Activated naive CD4-positive, alpha-beta T cell treated with anti-CD3 and anti-CD28 coated beads, Interleukin-2, amount 50 U/mL, for 72 hours (primary cell): ENCODE measurements at regions not wholly inside any gene's neighbourhood (a gene's known extent, or its start where the extent isn't known, plus 50 kb on each side); places are given as distances from the start of the nearest gene placed in this dataset.
"Not testable (repeated sequence)": the region's sequence is repeated elsewhere in the genome, so short reads cannot be mapped to it uniquely, and the experiment has no call there.

Experiments used
- ATAC-seq, 2 donors: fragments of 150-1000 bp; cut with Tn5 transposase; 2 replicates each; pipeline ENCODE4 v1.10.0; 2021; ENCODE audit warnings: mild to moderate bottlenecking in 2 of 2, moderate library complexity in 2 of 2
- DNase-seq, 2 donors: peaks; one replicate each; pipeline ENCODE4 v3.0.0; 2021 to 2022; ENCODE audit warnings: low spot score in 2 of 2
- H3K27ac Mint-ChIP-seq, 2 donors: one replicate each; pipeline ENCODE4 v1.8.0; 2022; ENCODE audit warnings: mild to moderate bottlenecking in 2 of 2, mixed read lengths in 2 of 2
- H3K36me3 Mint-ChIP-seq, 2 donors: one replicate each; pipeline ENCODE4 v1.8.0; 2022; ENCODE audit warnings: mixed read lengths in 2 of 2
- H3K9me3 Mint-ChIP-seq, 2 donors: one replicate each; pipeline ENCODE4 v1.8.0; 2022; ENCODE audit warnings: mixed read lengths in 2 of 2

DNA sequence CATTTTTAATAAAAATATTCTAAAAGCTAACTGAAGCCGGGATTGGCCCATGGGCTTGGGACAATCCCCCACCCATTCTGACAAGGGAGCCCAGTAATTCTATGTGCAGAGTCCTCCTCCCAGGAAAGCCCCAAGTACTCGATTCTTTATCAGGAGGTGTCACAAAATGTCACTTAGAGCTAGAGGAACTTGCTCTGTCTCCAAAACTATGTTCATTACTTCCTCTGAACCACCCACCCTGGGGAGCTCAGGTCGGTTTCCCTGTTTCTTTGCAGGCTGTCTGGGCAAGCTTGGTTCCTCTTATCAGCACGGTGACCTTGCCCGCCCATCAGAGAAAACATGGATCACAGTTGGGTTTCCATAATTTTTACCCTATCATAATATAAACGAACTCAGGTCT lies 430.6 kb upstream of the ID2 start:
- H3K27ac Mint-ChIP-seq: no peak overlapping the region
- H3K9me3 Mint-ChIP-seq: peaks cover 8 to 10% of the 10 kb centered on the region in 2 donors
- peaks cover 11 to 22% of the 10 kb centered on the region in 2 donors for H3K36me3 Mint-ChIP-seq
- no peak for ATAC-seq
- no peak for DNase-seq

DNA sequence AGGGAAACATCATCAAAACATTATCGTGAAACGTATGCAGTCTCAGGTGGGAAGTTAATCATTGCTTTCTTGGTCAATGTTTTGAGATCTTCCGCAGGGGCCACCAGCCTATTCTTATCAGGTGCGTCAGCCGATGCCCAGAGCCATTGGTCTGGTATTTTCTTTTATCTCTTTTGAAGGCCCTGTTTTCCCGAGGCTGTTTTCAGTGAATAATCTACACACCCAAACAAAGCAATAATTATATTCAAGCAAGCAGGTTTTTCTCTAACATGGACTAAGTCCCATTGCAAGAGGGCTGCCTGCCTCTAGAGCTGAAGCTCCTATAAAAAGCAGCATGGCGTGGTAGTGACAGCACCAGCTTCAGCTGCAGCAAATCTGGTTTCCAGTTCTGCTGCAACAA lies 430.0 kb upstream of the ID2 start:
- no peak for DNase-seq
- H3K9me3 Mint-ChIP-seq: peaks cover 4 to 8% of the 10 kb centered on the region in 2 donors
- peaks cover 7 to 16% of the 10 kb centered on the region in 2 donors for H3K36me3 Mint-ChIP-seq
- no peak for ATAC-seq
- no peak overlapping the region for H3K27ac Mint-ChIP-seq

DNA sequence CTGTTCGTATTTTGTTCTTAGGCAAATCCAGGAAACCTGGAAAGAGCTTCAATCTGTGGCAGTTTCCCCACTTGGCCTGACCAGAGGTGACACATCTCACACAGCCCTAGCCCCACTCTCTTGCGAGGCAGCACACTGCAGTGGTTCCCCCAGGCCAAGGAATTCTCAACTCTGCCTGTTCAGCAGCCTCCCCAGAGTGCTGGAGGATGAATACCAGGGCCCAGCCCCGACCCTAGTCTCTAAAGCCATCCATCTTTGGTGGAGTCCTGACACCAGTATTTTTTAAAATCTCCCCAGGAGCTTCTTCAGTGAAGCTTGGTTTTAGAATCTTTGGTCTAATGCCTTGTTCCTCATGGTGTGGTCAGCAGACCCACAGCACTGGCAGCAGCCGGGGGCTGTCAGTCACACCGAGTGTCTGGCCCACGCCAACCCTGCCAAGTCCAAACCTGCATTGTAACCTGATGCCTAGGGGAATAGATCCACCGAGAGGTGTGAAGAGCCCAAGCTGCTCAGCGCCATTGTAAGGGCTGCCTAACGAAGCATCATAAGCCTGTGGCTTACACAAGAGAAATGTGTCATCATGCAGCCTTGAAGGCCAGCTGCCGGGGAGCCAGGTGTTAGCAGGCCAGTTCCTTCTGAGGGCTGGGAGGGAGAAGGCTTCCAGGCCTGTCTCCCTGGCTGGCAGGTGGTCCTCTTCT lies 428.7 kb upstream of the ID2 start:
- no peak overlapping the region for H3K27ac Mint-ChIP-seq
- ATAC-seq (no peak), DNase-seq (no peak)
- peaks cover 4 to 8% of the 10 kb centered on the region in 2 donors for H3K9me3 Mint-ChIP-seq
- peaks cover 7 to 10% of the 10 kb centered on the region in 2 donors for H3K36me3 Mint-ChIP-seq

DNA sequence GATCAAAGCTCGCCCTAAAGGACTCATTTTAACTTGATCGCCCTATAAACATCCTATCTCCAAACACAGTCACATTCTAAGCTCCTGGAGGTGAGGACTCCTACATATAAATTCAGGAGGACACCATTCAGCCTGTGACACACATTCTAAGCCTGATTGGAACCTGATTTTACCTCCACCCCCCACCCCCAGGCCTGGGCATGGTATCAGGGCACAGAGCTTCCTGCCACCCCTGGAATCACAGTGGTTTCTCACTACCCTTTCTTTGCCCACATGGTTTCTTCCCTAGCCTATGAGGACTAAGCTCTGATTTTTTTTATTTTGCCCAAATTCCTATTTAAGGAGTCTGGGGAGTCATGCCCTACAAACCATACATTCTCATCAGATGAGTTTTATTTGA lies 428.1 kb upstream of the ID2 start:
- Mint-ChIP-seq H3K27ac (no peak overlapping the region), H3K36me3 (peaks cover 7 to 10% of the 10 kb centered on the region in 2 donors), H3K9me3 (peaks cover 4 to 8% of the 10 kb centered on the region in 2 donors)
- ATAC-seq (no peak), DNase-seq (no peak)

DNA sequence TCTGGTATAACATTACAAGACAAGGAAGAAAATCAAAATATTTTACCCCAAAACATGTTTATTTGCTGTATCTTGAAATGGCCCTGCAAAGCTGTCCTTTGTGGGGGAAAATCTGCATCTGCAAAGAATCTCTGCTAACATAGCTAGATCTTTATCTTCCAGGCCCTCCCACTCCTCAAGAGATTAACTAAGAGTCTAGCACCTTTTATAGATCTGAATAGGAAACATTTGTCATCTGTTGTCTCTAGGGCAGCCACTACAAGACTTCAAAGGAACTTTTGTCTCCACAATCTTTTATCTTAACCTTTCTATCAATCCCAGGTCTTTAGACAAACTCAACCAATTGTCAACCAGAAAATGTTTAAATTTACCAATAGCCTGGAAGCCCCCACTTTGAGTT lies 427.6 kb upstream of the ID2 start:
- H3K9me3 Mint-ChIP-seq, DNase-seq, ATAC-seq, H3K27ac Mint-ChIP-seq, H3K36me3 Mint-ChIP-seq: not testable (repeated sequence)

DNA sequence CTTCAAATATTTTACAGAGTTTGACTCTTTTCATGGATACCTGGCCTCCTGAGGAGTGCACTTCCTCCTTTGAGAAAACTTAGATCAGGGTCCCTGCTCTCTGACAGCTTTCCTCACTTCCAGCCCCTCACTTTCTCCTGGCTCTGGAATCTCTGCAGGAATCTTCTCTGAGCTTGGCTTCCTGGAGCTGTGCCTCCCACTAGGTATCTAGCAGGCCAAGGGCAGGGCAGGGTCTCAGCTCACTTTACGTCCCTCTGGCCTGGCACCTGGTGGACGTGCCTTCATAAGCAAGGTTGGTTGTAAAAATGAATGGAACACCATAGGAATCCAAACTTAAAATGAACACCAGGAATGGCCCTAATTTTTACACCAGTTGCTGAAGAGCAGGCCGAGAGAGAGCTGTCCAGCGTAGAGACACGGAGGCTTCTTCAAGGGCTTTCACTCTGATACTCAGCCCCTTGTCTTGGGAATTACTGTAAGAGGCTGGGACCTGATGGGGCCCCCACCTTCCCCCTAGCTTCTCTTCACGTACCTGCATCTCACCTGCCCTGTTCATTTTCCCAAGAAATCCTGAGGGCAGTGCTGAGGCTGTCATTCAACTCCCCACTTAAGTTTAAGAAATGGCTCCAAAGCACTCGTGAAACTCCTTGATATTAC lies 426.9 kb upstream of the ID2 start:
- H3K36me3 Mint-ChIP-seq: peaks cover 7 to 10% of the 10 kb centered on the region in 2 donors
- DNase-seq (no peak), ATAC-seq (no peak)
- peaks cover 4 to 8% of the 10 kb centered on the region in 2 donors for H3K9me3 Mint-ChIP-seq
- no peak overlapping the region for H3K27ac Mint-ChIP-seq

DNA sequence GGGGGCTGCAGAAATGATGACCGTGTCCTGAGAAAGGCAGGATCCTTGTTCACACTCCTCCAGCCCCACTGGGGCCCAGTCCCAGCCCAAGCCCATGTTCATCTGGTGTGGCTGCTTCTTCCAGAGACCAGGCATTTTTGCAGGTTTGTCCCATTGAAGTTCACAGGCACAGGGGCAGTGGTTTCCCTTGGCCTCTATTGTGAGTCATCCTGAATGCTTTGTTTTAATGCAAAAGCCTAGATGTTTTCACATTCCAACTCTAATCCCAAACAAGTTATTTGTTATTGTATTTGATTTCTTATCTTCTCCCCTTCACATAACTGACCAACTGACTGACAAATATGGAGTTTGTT lies 426.4 kb upstream of the ID2 start:
- ATAC-seq (no peak), DNase-seq (no peak)
- H3K27ac Mint-ChIP-seq: no peak overlapping the region
- H3K36me3 Mint-ChIP-seq: peaks cover 4 to 7% of the 10 kb centered on the region in 2 donors
- H3K9me3 Mint-ChIP-seq: peaks cover 2 to 5% of the 10 kb centered on the region in 2 donors

DNA sequence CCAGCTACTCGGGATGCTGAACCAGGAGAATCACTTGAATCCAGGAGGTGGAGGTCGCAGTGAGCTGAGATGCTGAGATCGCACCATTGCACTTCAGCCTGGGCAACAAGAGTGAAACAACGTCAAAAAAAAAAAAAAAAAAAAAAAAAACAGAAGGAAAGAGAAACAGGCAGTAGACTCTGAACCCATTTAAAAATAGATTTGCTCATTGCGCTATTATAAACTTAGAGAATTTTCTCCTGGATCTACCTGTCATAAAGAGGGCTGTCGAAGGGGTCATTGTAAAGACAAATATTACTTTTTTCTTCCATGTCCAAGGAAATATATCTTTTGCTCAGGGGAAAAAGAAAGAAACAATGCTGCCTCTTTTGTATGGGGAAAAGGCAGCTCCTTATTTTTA lies 425.0 kb upstream of the ID2 start:
- no peak for DNase-seq
- no peak for ATAC-seq
- Mint-ChIP-seq H3K27ac (peak overlapping the region in 1 of 2 donors; percentile 73), H3K9me3 (no peaks in the 10 kb centered on the region), H3K36me3 (no peaks in the 10 kb centered on the region)

DNA sequence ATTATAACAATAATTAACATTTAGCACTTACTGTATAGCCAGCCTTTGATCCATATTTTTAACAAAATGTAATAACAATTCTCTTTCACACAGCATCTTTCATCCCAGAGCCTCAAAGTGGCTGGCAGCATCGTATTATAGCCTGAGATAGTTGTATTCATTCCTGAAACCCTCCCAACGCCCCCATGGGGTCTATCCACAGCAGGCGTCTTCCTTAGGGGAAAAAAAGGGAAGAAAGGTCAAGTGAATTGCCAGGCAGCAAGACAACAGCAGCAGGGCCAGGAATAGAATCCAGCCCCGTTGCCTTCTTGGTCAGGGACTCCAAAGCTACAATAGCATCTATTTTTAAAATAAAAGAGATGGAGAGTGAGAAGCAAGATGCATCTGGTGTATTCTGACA lies 424.4 kb upstream of the ID2 start:
- no peaks in the 10 kb centered on the region for H3K9me3 Mint-ChIP-seq
- no peaks in the 10 kb centered on the region for H3K36me3 Mint-ChIP-seq
- H3K27ac Mint-ChIP-seq: no peak overlapping the region
- DNase-seq (no peak), ATAC-seq (no peak)

DNA sequence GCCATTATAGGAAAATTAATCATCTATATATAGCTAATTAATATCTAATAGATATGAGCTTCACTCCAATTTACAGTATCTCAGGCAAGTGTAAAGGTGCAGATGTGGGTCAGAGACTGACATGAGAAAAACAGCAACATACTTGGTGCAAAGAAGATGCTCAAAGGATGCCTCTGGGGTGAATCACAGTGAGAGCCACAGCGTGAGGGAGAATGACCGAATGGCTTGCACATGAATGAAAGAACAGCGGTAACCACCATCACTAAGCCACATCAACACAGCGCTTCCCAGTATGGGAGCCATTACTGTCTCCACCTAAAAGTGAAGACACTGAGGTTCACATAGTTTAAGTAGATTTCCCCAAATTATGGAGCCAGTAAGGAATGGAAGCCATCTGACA lies 423.4 kb upstream of the ID2 start:
- Mint-ChIP-seq H3K9me3 (no peaks in the 10 kb centered on the region), H3K36me3 (no peaks in the 10 kb centered on the region), H3K27ac (no peak overlapping the region)
- DNase-seq: no peak
- ATAC-seq: no peak

DNA sequence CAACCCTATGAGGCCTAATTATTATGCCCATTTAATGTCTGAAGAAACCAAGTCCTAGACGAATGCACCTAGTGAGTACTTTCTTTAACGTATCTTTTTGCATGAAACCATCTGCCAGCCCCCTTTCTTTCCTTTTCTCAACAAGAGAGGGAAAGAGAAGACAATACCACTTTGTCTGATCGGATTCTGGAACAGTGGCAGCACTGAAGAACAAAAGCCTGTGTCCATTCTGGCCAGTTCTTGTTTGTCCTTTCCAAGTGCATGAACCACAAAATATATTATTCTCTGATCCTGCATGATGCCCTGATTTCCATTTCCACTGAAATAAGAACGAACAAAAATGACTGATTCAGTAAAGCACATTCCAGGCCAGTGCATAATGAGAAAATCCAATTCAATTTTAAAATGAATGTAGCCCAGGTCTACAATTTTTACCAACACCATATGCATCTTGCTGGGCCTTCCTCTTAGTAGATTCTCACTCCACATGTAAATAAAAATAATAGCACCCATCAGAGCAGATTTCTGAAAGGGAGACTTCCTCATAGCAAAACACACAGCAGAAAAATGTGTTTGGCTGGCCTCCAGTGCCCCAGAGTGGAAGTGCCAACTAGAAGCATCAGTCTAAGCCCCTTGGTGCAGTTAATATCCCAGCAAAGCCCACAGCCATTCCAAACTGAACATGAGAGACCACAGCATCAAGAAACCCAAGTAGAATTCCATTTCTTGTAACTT lies 422.6 kb upstream of the ID2 start:
- no peaks in the 10 kb centered on the region for H3K36me3 Mint-ChIP-seq
- no peak for DNase-seq
- no peak overlapping the region for H3K27ac Mint-ChIP-seq
- no peak for ATAC-seq
- H3K9me3 Mint-ChIP-seq: no peaks in the 10 kb centered on the region

DNA sequence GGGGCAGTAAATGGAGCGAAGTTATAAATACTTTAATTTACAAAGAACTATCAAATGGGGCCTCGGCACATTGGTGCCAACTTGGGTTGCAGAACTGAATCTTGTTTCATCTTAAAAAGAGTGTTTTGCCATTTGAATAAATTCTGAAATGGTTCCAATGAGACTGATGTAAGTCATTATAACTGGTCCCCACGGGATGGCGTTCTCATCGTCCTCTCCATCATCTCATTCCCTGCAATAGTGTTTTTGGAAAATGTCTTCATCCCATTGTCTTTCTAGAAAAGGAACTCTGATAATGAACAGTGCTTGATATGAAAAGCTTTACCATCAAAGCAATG lies 422.0 kb upstream of the ID2 start:
- ATAC-seq (no peak), DNase-seq (no peak)
- H3K27ac Mint-ChIP-seq: no peak overlapping the region
- H3K36me3 Mint-ChIP-seq: no peaks in the 10 kb centered on the region
- no peaks in the 10 kb centered on the region for H3K9me3 Mint-ChIP-seq

DNA sequence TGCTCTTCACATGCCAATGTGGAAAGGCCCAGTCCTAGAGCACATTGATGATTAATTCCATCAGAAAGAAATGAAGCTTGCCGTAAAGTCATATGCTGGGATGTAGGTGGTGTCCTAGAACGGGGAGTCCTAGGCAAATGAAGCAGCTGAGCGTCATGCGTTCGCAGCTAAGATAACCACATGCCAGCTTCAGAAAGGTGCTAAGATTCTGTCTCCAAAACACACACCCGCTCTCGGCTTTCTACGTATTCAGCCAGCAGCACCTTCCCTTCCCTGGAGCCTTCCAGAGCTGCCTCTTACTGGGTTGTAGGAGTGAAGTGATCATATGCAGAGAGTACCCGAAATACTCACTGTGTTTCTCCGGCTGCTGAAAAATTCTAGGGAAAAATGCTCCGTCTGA lies 421.6 kb upstream of the ID2 start:
- DNase-seq (no peak), ATAC-seq (no peak)
- Mint-ChIP-seq H3K9me3 (no peaks in the 10 kb centered on the region), H3K36me3 (no peaks in the 10 kb centered on the region), H3K27ac (no peak overlapping the region)

DNA sequence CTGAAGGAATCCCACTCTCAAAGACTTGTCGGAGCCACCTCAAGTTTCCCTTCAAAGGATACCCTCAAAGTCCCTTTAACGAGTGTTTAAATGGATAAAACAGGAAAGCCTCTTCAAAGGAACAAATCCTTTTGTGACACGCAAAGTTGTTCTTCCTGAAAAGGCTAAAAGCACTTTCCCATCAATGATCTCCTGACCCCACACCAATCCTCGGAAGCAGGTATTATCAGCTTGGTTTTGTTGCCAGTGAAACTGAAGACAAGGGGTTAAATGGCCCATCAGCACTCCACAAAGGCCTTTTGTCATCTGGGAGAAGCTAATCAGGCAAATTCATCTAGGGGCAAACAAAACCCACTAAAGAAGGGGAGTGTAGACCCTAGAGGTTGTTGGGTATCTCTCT lies 418.0 kb upstream of the ID2 start:
- Mint-ChIP-seq H3K9me3 (no peaks in the 10 kb centered on the region), H3K36me3 (no peaks in the 10 kb centered on the region), H3K27ac (no peak overlapping the region)
- DNase-seq (no peak), ATAC-seq (no peak)

DNA sequence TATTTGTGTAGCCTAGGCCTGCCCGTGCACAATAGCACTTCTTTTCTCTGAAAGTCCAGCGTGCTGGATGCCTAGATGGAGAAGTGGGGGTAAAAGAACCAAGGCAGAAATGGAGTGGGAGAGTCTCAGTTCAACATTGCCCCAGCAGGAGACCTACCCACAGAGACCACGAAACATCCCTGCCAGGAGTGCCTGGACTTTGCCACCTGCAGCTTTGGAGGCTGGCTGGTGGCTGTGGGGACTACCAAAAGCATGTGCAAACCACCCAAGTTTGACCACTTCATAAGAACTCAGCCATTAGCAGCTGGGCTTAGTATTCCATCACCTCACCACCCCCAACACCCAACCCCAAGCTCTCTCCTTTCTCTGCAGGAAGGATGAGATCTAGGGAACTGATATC lies 416.9 kb upstream of the ID2 start:
- Mint-ChIP-seq H3K9me3 (no peaks in the 10 kb centered on the region), H3K36me3 (no peaks in the 10 kb centered on the region), H3K27ac (no peak overlapping the region)
- DNase-seq: no peak
- no peak for ATAC-seq

DNA sequence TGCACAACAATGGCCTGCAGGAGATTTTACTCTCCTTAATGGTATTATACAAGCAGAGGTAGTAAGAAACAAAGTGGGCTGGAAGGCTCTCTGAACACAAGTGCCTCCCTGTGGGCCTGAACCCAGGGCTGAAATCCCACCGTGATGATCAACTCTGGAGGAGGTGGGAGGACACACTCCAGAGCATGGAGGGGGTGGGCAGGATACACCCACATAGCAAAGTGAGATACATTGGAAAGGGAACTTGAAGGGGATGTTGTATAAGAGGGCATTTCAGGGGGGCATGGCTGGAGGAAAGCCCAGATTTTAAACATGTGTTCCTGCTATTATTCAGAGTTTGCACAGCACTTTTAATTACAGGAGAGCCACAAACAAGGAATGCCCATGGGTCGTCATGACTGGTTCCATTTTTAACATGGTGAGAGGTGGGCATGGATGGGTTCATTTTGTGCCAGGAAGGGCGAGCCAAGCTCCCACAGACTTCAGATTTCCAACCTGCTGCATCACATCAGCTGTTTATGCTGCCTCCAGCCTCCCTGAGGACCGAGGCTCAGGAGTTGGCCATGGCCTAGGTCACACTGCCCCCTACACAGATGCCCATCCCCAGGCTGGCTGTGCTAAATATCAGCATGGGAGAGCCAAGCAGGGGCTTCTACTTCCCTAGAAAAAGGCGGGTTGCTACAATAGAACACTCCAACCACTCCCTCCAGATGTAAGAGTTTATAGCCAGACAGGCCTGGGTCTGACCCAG lies 416.2 kb upstream of the ID2 start:
- H3K36me3 Mint-ChIP-seq: no peaks in the 10 kb centered on the region
- no peak overlapping the region for H3K27ac Mint-ChIP-seq
- ATAC-seq: no peak
- H3K9me3 Mint-ChIP-seq: no peaks in the 10 kb centered on the region
- DNase-seq: no peak

DNA sequence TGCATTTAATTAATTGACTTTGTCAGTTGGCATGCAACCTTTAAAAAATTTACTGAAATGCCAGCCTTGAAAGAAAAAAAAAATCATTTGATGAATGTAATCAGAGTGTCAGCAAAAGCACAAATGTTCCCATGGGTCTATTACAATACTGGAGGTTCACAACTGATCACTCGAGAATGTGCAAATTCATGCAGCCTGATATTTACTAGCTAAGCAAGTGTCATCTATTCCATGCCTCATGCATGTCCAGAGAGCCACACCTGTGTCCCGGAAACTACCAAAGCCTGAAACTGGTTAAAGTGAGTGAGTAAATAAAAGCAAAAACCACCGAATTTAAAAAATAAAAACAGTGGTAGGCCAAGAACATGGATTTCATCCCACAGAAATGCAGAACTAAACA lies 415.3 kb upstream of the ID2 start:
- no peaks in the 10 kb centered on the region for H3K36me3 Mint-ChIP-seq
- DNase-seq: no peak
- no peaks in the 10 kb centered on the region for H3K9me3 Mint-ChIP-seq
- ATAC-seq: no peak
- no peak overlapping the region for H3K27ac Mint-ChIP-seq
